ENCODE measurements at regions not wholly inside any gene's neighbourhood (a gene's known extent, or its start where the extent isn't known, plus 50 kb on each side); places are given as distances from the start of the nearest gene placed in this dataset.

- Histone ChIP-seq H3K9ac (ENCODE audit: low read length) (no peak overlapping the region), H4K20me1 (ENCODE audit: insufficient read depth, low read length) (no peaks in the 10 kb centered on the region), H3K27me3 (ENCODE audit: insufficient read depth, low read length) (peaks cover 16% of the 10 kb centered on the region), H3K9me3 (ENCODE audit: insufficient read depth, low read depth, low read length) (no peaks in the 10 kb centered on the region), H3K4me2 (ENCODE audit: low read length) (no peak overlapping the region), H3K36me3 (ENCODE audit: insufficient read depth, low read length) (no peaks in the 10 kb centered on the region), H3K4me1 (ENCODE audit: insufficient read depth, low read length) (no peaks in the 10 kb centered on the region), H3K4me3 (ENCODE audit: insufficient read depth, low read depth, low read length) (no peak overlapping the region), H3K27ac (ENCODE audit: low read depth, low read length) (no peak overlapping the region), H2AFZ (ENCODE audit: low read depth, low read length) (no peak overlapping the region), H3K79me2 (ENCODE audit: insufficient read depth, low read length) (no peaks in the 10 kb centered on the region)
- H3K4me1 Mint-ChIP-seq (ENCODE audit: low read depth, unreplicated experiment), result no peaks in the 10 kb centered on the region
- H3K4me3 Mint-ChIP-seq (ENCODE audit: unreplicated experiment), result no peak overlapping the region
- no peak for TF ChIP-seq EZH2 (IDR thresholded peaks at IDR 0.05; ENCODE audit: insufficient read depth, low read length)
- TF ChIP-seq, protein P1, sequence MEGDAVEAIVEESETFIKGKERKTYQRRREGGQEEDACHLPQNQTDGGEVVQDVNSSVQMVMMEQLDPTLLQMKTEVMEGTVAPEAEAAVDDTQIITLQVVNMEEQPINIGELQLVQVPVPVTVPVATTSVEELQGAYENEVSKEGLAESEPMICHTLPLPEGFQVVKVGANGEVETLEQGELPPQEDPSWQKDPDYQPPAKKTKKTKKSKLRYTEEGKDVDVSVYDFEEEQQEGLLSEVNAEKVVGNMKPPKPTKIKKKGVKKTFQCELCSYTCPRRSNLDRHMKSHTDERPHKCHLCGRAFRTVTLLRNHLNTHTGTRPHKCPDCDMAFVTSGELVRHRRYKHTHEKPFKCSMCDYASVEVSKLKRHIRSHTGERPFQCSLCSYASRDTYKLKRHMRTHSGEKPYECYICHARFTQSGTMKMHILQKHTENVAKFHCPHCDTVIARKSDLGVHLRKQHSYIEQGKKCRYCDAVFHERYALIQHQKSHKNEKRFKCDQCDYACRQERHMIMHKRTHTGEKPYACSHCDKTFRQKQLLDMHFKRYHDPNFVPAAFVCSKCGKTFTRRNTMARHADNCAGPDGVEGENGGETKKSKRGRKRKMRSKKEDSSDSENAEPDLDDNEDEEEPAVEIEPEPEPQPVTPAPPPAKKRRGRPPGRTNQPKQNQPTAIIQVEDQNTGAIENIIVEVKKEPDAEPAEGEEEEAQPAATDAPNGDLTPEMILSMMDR (IDR thresholded peaks at IDR 0.05; ENCODE audit: insufficient read depth, low read depth, low read length), result no peak
- no peak overlapping the region for H3K27ac Mint-ChIP-seq (ENCODE audit: unreplicated experiment)
- peaks cover 4% of the 10 kb centered on the region for H3K9me3 Mint-ChIP-seq (ENCODE audit: unreplicated experiment)
- peaks cover 50% of the 10 kb centered on the region for H3K27me3 Mint-ChIP-seq (ENCODE audit: low read depth, unreplicated experiment)
- no peak for DNase-seq (ENCODE audit: low read depth)
- no peaks in the 10 kb centered on the region for H3K36me3 Mint-ChIP-seq (ENCODE audit: low read depth, unreplicated experiment)
- no peak for FAIRE-seq
Measured at GRCh38 chr14:101616202-101616601, 54.9 kb downstream of the DIO3 start.

GRCh38 chr14:101619484-101619883, 58.2 kb downstream of the DIO3 start:
- H3K27me3 Mint-ChIP-seq (ENCODE audit: low read depth, unreplicated experiment), result peaks cover 56% of the 10 kb centered on the region
- no peaks in the 10 kb centered on the region for H3K4me1 ChIP-seq (ENCODE audit: insufficient read depth, low read length)
- no peak for TF ChIP-seq EZH2 (IDR thresholded peaks at IDR 0.05; ENCODE audit: insufficient read depth, low read length)
- TF ChIP-seq, protein P1 (IDR thresholded peaks at IDR 0.05; ENCODE audit: insufficient read depth, low read depth, low read length), result no peak
- no peaks in the 10 kb centered on the region for H3K36me3 ChIP-seq (ENCODE audit: insufficient read depth, low read length)
- no peaks in the 10 kb centered on the region for H3K36me3 Mint-ChIP-seq (ENCODE audit: low read depth, unreplicated experiment)
- H3K4me1 Mint-ChIP-seq (ENCODE audit: low read depth, unreplicated experiment), result no peaks in the 10 kb centered on the region
- H4K20me1 ChIP-seq (ENCODE audit: insufficient read depth, low read length), result no peaks in the 10 kb centered on the region
- no peak overlapping the region for H3K4me2 ChIP-seq (ENCODE audit: low read length)
- DNase-seq (ENCODE audit: low read depth) (no peak), FAIRE-seq (no peak)
- H3K27ac ChIP-seq (ENCODE audit: low read depth, low read length), result no peak overlapping the region
- H3K79me2 ChIP-seq (ENCODE audit: insufficient read depth, low read length), result no peaks in the 10 kb centered on the region
- H3K9me3 Mint-ChIP-seq (ENCODE audit: unreplicated experiment), result no peaks in the 10 kb centered on the region
- no peak overlapping the region for H3K4me3 ChIP-seq (ENCODE audit: insufficient read depth, low read depth, low read length)
- H3K9me3 ChIP-seq (ENCODE audit: insufficient read depth, low read depth, low read length), result no peaks in the 10 kb centered on the region
- no peak overlapping the region for H3K27ac Mint-ChIP-seq (ENCODE audit: unreplicated experiment)
- no peak overlapping the region for H3K4me3 Mint-ChIP-seq (ENCODE audit: unreplicated experiment)
- H3K9ac ChIP-seq (ENCODE audit: low read length), result no peak overlapping the region
- H2AFZ ChIP-seq (ENCODE audit: low read depth, low read length), result no peak overlapping the region
- peaks cover 10% of the 10 kb centered on the region for H3K27me3 ChIP-seq (ENCODE audit: insufficient read depth, low read length)

GRCh38 chr14:101620031-101620788, 58.9 kb downstream of the DIO3 start:
- Mint-ChIP-seq H3K4me3 (ENCODE audit: unreplicated experiment) (no peak overlapping the region), H3K27me3 (ENCODE audit: low read depth, unreplicated experiment) (peaks cover 54% of the 10 kb centered on the region), H3K4me1 (ENCODE audit: low read depth, unreplicated experiment) (no peaks in the 10 kb centered on the region), H3K27ac (ENCODE audit: unreplicated experiment) (no peak overlapping the region), H3K9me3 (ENCODE audit: unreplicated experiment) (no peaks in the 10 kb centered on the region), H3K36me3 (ENCODE audit: low read depth, unreplicated experiment) (no peaks in the 10 kb centered on the region)
- H3K27me3 ChIP-seq (ENCODE audit: insufficient read depth, low read length), result peaks cover 10% of the 10 kb centered on the region
- no peak for FAIRE-seq
- DNase-seq (ENCODE audit: low read depth), result no peak
- TF ChIP-seq, protein P1 (IDR thresholded peaks at IDR 0.05; ENCODE audit: insufficient read depth, low read depth, low read length), result no peak
- TF ChIP-seq EZH2 (IDR thresholded peaks at IDR 0.05; ENCODE audit: insufficient read depth, low read length), result no peak
- no peaks in the 10 kb centered on the region for H3K9me3 ChIP-seq (ENCODE audit: insufficient read depth, low read depth, low read length)
- no peak overlapping the region for H3K4me3 ChIP-seq (ENCODE audit: insufficient read depth, low read depth, low read length)
- no peaks in the 10 kb centered on the region for H3K79me2 ChIP-seq (ENCODE audit: insufficient read depth, low read length)
- no peaks in the 10 kb centered on the region for H4K20me1 ChIP-seq (ENCODE audit: insufficient read depth, low read length)
- no peak overlapping the region for H3K9ac ChIP-seq (ENCODE audit: low read length)
- no peak overlapping the region for H2AFZ ChIP-seq (ENCODE audit: low read depth, low read length)
- H3K4me1 ChIP-seq (ENCODE audit: insufficient read depth, low read length), result no peaks in the 10 kb centered on the region
- H3K4me2 ChIP-seq (ENCODE audit: low read length), result no peak overlapping the region
- no peaks in the 10 kb centered on the region for H3K36me3 ChIP-seq (ENCODE audit: insufficient read depth, low read length)
- no peak overlapping the region for H3K27ac ChIP-seq (ENCODE audit: low read depth, low read length)

All from astrocyte (in vitro differentiated cells and primary cell).